ENCODE measurements at regions not wholly inside any gene's neighbourhood (a gene's known extent, or its start where the extent isn't known, plus 50 kb on each side); places are given as distances from the start of the nearest gene placed in this dataset.

DNA sequence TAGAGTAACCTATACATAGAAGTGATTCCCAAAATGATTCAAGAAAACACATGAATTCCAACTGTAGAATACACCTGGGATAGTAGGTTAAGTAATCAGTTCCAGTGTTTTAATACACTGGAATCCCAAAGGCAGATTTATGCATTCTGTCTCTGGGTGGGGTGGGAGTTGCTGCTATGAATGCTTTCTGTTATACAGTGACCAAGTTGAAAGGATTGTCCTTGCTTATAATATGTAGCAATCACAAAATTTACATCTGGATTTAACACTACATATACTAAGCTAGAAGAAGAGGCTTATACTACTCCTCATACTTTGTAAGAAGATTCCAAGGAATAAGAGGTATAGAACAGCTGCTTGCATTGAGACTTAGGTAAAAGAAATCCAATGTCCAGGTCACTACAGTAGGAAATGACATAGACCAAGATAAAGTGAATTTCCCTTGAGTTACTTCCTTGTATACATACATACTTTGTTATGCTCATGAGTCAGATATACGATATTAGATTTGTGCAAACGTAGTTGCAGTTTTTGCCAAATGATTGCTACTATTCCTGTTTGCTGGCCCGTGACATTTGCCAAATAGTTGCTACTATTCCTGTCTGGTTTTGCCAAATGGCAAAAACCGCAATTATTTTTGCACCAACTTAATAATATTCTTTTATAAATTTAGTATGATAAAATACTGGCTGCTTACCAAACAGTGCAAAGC is 210.5 kb upstream of the DIAPH2 start:
- TF ChIP-seq CTCF (IDR thresholded peaks at IDR 0.05) (no peak), POLR2A (IDR thresholded peaks at IDR 0.05) (no peak)
